ENCODE measurements at regions not wholly inside any gene's neighbourhood (a gene's known extent, or its start where the extent isn't known, plus 50 kb on each side); places are given as distances from the start of the nearest gene placed in this dataset.

DNA sequence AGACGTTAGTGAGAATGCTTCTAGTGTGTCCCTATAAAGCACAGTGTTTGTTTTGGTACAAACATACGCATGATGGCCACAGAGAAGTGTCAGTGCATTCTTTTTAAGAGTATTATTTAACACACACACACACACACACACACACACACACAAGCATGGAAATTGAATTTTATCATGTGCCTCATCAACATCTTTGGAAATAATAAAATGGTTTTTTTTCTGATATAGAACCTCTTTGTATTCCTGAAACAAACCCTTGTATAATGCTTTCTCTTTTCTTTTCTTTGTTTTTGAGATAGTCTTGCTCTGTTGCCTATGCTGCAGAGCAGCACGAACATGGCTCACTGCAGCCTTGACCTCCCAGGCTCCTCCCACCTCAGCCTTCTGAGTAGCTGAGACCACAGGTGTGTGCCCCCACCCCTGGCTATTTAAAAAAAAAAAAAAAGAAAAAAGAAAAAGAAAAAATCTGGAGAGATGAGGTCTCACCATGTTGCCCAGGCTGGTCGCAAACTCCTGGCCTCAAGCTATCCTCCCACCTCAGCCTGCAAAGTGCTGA lies 116.2 kb upstream of the SYNDIG1 start:
- no peaks in the 10 kb centered on the region for H3K36me3 ChIP-seq (ENCODE audit: control insufficient read depth in 4 of 4, insufficient read depth in 3 of 4, low read depth in 1 of 4, low read length in 3 of 4)
- no peak overlapping the region for H3K27ac ChIP-seq (ENCODE audit: low read depth in 1 of 2, low read length in 2 of 2)
- H3K27me3 ChIP-seq (ENCODE audit: control insufficient read depth in 4 of 4, insufficient read depth in 4 of 4, low read length in 3 of 4), result peaks cover 0 to 3% (median 0%) of the 10 kb centered on the region in 4 donors
- TF ChIP-seq, protein P1, sequence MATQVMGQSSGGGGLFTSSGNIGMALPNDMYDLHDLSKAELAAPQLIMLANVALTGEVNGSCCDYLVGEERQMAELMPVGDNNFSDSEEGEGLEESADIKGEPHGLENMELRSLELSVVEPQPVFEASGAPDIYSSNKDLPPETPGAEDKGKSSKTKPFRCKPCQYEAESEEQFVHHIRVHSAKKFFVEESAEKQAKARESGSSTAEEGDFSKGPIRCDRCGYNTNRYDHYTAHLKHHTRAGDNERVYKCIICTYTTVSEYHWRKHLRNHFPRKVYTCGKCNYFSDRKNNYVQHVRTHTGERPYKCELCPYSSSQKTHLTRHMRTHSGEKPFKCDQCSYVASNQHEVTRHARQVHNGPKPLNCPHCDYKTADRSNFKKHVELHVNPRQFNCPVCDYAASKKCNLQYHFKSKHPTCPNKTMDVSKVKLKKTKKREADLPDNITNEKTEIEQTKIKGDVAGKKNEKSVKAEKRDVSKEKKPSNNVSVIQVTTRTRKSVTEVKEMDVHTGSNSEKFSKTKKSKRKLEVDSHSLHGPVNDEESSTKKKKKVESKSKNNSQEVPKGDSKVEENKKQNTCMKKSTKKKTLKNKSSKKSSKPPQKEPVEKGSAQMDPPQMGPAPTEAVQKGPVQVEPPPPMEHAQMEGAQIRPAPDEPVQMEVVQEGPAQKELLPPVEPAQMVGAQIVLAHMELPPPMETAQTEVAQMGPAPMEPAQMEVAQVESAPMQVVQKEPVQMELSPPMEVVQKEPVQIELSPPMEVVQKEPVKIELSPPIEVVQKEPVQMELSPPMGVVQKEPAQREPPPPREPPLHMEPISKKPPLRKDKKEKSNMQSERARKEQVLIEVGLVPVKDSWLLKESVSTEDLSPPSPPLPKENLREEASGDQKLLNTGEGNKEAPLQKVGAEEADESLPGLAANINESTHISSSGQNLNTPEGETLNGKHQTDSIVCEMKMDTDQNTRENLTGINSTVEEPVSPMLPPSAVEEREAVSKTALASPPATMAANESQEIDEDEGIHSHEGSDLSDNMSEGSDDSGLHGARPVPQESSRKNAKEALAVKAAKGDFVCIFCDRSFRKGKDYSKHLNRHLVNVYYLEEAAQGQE (IDR thresholded peaks at IDR 0.05), result no peak
- 67% methylated on average over 4 of the region's 4 CpGs for WGBS
- DNase-seq (ENCODE audit: low spot score), result no peak
- no peak overlapping the region for H3K4me3 ChIP-seq (ENCODE audit: low read depth in 1 of 3, low read length in 3 of 3)
- no peak overlapping the region for H3K9ac ChIP-seq (ENCODE audit: low read depth in 1 of 2, low read length in 2 of 2)
- no peaks in the 10 kb centered on the region for H3K9me3 ChIP-seq (ENCODE audit: control insufficient read depth in 4 of 4, low read length in 3 of 4)
- no peaks in the 10 kb centered on the region for H3K4me1 ChIP-seq (ENCODE audit: control insufficient read depth in 4 of 4, insufficient read depth in 4 of 4, low read length in 3 of 4)

DNA sequence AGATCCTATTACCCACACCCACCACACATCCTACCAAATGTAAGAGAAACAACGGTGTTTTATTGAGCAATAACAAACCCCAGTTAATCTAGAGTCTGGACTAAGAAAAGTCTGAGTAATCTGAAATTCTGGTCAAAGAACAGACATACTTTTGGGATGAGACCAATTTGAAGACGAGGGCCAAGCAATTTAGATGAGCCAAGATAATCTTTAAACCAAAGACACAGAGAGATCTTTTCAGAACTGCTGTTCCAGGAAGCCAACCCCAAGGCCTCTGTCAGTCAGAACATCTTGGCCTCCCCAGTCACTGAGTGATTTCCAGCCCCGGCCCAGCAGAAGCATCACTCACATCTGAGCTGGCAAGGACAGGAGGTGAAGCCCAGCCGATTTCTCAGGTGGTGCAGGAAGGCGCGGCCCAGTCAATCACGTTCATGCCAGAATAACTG lies 118.5 kb upstream of the SYNDIG1 start:
- TF ChIP-seq RXRA (IDR thresholded peaks at IDR 0.05) (no peak), EGR1 (IDR thresholded peaks at IDR 0.05; ENCODE audit: low read depth in 2 of 2) (no peak), SP1 (IDR thresholded peaks at IDR 0.05) (no peak), FOXA2 (IDR thresholded peaks at IDR 0.05) (no peak), FOXA1 (IDR thresholded peaks at IDR 0.05) (no peak), YY1 (IDR thresholded peaks at IDR 0.05) (no peak), HNF4G (IDR thresholded peaks at IDR 0.05) (no peak), HNF4A (conservative IDR thresholded peaks at IDR 0.05) (no peak)
- TF ChIP-seq, protein P2, sequence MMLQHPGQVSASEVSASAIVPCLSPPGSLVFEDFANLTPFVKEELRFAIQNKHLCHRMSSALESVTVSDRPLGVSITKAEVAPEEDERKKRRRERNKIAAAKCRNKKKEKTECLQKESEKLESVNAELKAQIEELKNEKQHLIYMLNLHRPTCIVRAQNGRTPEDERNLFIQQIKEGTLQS (IDR thresholded peaks at IDR 0.05), result no peak
- TF ChIP-seq, protein P1 (IDR thresholded peaks at IDR 0.05), result no peak
- TF ChIP-seq, protein P3, sequence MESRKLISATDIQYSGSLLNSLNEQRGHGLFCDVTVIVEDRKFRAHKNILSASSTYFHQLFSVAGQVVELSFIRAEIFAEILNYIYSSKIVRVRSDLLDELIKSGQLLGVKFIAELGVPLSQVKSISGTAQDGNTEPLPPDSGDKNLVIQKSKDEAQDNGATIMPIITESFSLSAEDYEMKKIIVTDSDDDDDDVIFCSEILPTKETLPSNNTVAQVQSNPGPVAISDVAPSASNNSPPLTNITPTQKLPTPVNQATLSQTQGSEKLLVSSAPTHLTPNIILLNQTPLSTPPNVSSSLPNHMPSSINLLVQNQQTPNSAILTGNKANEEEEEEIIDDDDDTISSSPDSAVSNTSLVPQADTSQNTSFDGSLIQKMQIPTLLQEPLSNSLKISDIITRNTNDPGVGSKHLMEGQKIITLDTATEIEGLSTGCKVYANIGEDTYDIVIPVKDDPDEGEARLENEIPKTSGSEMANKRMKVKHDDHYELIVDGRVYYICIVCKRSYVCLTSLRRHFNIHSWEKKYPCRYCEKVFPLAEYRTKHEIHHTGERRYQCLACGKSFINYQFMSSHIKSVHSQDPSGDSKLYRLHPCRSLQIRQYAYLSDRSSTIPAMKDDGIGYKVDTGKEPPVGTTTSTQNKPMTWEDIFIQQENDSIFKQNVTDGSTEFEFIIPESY (IDR thresholded peaks at IDR 0.05), result no peak
- TF ChIP-seq, protein P4, sequence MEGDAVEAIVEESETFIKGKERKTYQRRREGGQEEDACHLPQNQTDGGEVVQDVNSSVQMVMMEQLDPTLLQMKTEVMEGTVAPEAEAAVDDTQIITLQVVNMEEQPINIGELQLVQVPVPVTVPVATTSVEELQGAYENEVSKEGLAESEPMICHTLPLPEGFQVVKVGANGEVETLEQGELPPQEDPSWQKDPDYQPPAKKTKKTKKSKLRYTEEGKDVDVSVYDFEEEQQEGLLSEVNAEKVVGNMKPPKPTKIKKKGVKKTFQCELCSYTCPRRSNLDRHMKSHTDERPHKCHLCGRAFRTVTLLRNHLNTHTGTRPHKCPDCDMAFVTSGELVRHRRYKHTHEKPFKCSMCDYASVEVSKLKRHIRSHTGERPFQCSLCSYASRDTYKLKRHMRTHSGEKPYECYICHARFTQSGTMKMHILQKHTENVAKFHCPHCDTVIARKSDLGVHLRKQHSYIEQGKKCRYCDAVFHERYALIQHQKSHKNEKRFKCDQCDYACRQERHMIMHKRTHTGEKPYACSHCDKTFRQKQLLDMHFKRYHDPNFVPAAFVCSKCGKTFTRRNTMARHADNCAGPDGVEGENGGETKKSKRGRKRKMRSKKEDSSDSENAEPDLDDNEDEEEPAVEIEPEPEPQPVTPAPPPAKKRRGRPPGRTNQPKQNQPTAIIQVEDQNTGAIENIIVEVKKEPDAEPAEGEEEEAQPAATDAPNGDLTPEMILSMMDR (IDR thresholded peaks at IDR 0.05; ENCODE audit: low read depth, low read length, missing input control), result no peak
- TF ChIP-seq, protein P5, sequence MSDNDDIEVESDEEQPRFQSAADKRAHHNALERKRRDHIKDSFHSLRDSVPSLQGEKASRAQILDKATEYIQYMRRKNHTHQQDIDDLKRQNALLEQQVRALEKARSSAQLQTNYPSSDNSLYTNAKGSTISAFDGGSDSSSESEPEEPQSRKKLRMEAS (IDR thresholded peaks at IDR 0.05), result no peak
- peaks cover 0 to 3% (median 0%) of the 10 kb centered on the region in 4 donors for H3K27me3 ChIP-seq (ENCODE audit: control insufficient read depth in 4 of 4, insufficient read depth in 4 of 4, low read length in 3 of 4)
- WGBS, result 77% methylated on average over 7 of the region's 7 CpGs
- no peaks in the 10 kb centered on the region for H3K9me3 ChIP-seq (ENCODE audit: control insufficient read depth in 4 of 4, low read length in 3 of 4)
- H3K36me3 ChIP-seq (ENCODE audit: control insufficient read depth in 4 of 4, insufficient read depth in 3 of 4, low read depth in 1 of 4, low read length in 3 of 4), result no peaks in the 10 kb centered on the region
- H3K27ac ChIP-seq (ENCODE audit: low read depth in 1 of 2, low read length in 2 of 2), result no peak overlapping the region
- H3K9ac ChIP-seq (ENCODE audit: low read depth in 1 of 2, low read length in 2 of 2), result no peak overlapping the region
- H3K4me1 ChIP-seq (ENCODE audit: control insufficient read depth in 4 of 4, insufficient read depth in 4 of 4, low read length in 3 of 4), result no peaks in the 10 kb centered on the region
- no peak overlapping the region for H3K4me3 ChIP-seq (ENCODE audit: low read depth in 1 of 3, low read length in 3 of 3)
- no peak for DNase-seq (ENCODE audit: low spot score)
